Smooth muscle cell (in vitro differentiated cells): ENCODE measurements at regions not wholly inside any gene's neighbourhood (a gene's known extent, or its start where the extent isn't known, plus 50 kb on each side); places are given as distances from the start of the nearest gene placed in this dataset.

Experiments
- DNase-seq: peaks from one replicate; lab custom pipeline; 2025; ENCODE audit not compliant: unreplicated experiment; lab: John Stamatoyannopoulos, UW
- H2AFZ ChIP-seq: fragments of 200-600 bp; sonication (generic); 2 replicates; pipeline ENCODE4 v1.6.0; 2016; ENCODE audit warnings: antibody characterized with exemption, low read depth, mild to moderate bottlenecking
- H3F3A ChIP-seq: fragments of 200-600 bp; sonication (generic); 2 replicates; pipeline ENCODE4 v1.6.0; 2017; ENCODE audit warnings: antibody characterized with exemption, low read depth
- H3K27ac ChIP-seq: fragments of 200-600 bp; sonication (generic); 2 replicates; pipeline ENCODE4 v1.5.1; 2016; ENCODE audit warnings: low read depth, mild to moderate bottlenecking
- H3K27me3 ChIP-seq: fragments of 200-600 bp; sonication (generic); 2 replicates; pipeline ENCODE4 v1.6.1; 2016; ENCODE audit warnings: low read depth, mild to moderate bottlenecking
- H3K36me3 ChIP-seq: fragments of 200-600 bp; sonication (generic); 2 replicates; pipeline ENCODE4 v1.5.1; 2016; ENCODE audit warnings: low read depth
- H3K4me1 ChIP-seq: fragments of 200-600 bp; sonication (generic); 2 replicates; pipeline ENCODE4 v1.5.1; 2016; ENCODE audit warnings: low read depth
- H3K4me2 ChIP-seq: fragments of 200-600 bp; sonication (generic); 2 replicates; pipeline ENCODE4 v1.6.0; 2016; ENCODE audit warnings: mild to moderate bottlenecking
- H3K4me3 ChIP-seq: fragments of 200-600 bp; sonication (generic); 2 replicates; pipeline ENCODE4 v1.5.1; 2016; ENCODE audit warnings: mild to moderate bottlenecking
- H3K79me2 ChIP-seq: fragments of 200-600 bp; sonication (generic); 2 replicates; pipeline ENCODE4 v1.6.0; 2016; ENCODE audit warnings: low read depth, mild to moderate bottlenecking
- H3K9ac ChIP-seq: fragments of 200-600 bp; sonication (generic); 2 replicates; pipeline ENCODE4 v1.6.0; 2016; ENCODE audit warnings: low read depth
- H3K9me3 ChIP-seq: fragments of 200-600 bp; sonication (generic); replicated peaks from 2 replicates; pipeline ENCODE4 v1.5.1; 2016; ENCODE audit warnings: low read depth
- H4K20me1 ChIP-seq: fragments of 200-600 bp; sonication (generic); 2 replicates; pipeline ENCODE4 v1.6.0; 2016; ENCODE audit warnings: low read depth
- CTCF ChIP-seq: fragments of 200-600 bp; sonication (generic); IDR thresholded peaks from 2 replicates; pipeline ENCODE4 v1.5.1; 2017; ENCODE audit warnings: borderline replicate concordance, mild to moderate bottlenecking, antibody characterized with exemption; ENCODE audit not compliant: insufficient read depth, poor library complexity, severe bottlenecking
- WGBS: methylation state at CpG from one replicate; pipeline ENCODE4 v1.1.7; 2016; ENCODE audit warnings: low lambda C conversion rate; 5-methylcytosine and 5-hydroxymethylcytosine counted together

- Histone ChIP-seq H3K36me3 (no peaks in the 10 kb centered on the region), H2AFZ (no peak overlapping the region), H3K27me3 (no peaks in the 10 kb centered on the region), H3K4me1 (peaks cover 2% of the 10 kb centered on the region), H3F3A (no peaks in the 10 kb centered on the region), H3K4me3 (no peak overlapping the region), H3K27ac (no peak overlapping the region), H3K9me3 (no peaks in the 10 kb centered on the region), H3K9ac (no peak overlapping the region), H3K4me2 (no peak overlapping the region), H3K79me2 (no peaks in the 10 kb centered on the region), H4K20me1 (no peaks in the 10 kb centered on the region)
- DNase-seq, result no peak
- 73% methylated on average over 2 of the region's 2 CpGs for WGBS
- TF ChIP-seq CTCF, result no peak
These were observed 78.1 kb upstream of the AKAP13 start for GRCh38 chr15:85302271-85302670.

GRCh38 chr15:85305050-85305449 is 75.4 kb upstream of the AKAP13 start:
- DNase-seq, result no peak
- H3K27me3 ChIP-seq, result no peaks in the 10 kb centered on the region
- H2AFZ ChIP-seq, result no peak overlapping the region
- H3K9me3 ChIP-seq, result no peaks in the 10 kb centered on the region
- WGBS, result 89% methylated on average over 2 of the region's 2 CpGs
- no peaks in the 10 kb centered on the region for H3K36me3 ChIP-seq
- H3K27ac ChIP-seq, result no peak overlapping the region
- no peak overlapping the region for H3K9ac ChIP-seq
- no peaks in the 10 kb centered on the region for H3K4me1 ChIP-seq
- H3F3A ChIP-seq, result no peaks in the 10 kb centered on the region
- TF ChIP-seq CTCF, result no peak
- no peaks in the 10 kb centered on the region for H4K20me1 ChIP-seq
- H3K79me2 ChIP-seq, result no peaks in the 10 kb centered on the region
- no peak overlapping the region for H3K4me2 ChIP-seq
- H3K4me3 ChIP-seq, result no peak overlapping the region

GRCh38 chr15:85306946-85307686 is 73.3 kb upstream of the AKAP13 start:
- Histone ChIP-seq H3K9me3 (no peaks in the 10 kb centered on the region), H2AFZ (no peak overlapping the region), H3K9ac (no peak overlapping the region), H3K4me1 (no peaks in the 10 kb centered on the region), H3K79me2 (no peaks in the 10 kb centered on the region), H3K36me3 (no peaks in the 10 kb centered on the region), H3K4me2 (no peak overlapping the region), H3K27me3 (no peaks in the 10 kb centered on the region), H4K20me1 (no peaks in the 10 kb centered on the region), H3K4me3 (no peak overlapping the region), H3K27ac (no peak overlapping the region), H3F3A (no peaks in the 10 kb centered on the region)
- WGBS, result 84% methylated on average over 5 of the region's 5 CpGs
- no peak for TF ChIP-seq CTCF
- DNase-seq, result no peak

- Histone ChIP-seq H3K36me3 (no peaks in the 10 kb centered on the region), H2AFZ (no peak overlapping the region), H3K27me3 (no peaks in the 10 kb centered on the region), H3K4me1 (no peaks in the 10 kb centered on the region), H3K9me3 (no peaks in the 10 kb centered on the region), H3K27ac (no peak overlapping the region), H3K79me2 (no peaks in the 10 kb centered on the region), H3K4me2 (no peak overlapping the region), H3K4me3 (no peak overlapping the region), H3F3A (no peaks in the 10 kb centered on the region), H3K9ac (no peak overlapping the region), H4K20me1 (no peaks in the 10 kb centered on the region)
- 83% methylated on average over 2 of the region's 2 CpGs for WGBS
- no peak for TF ChIP-seq CTCF
- no peak for DNase-seq
These were observed 72.7 kb upstream of the AKAP13 start for GRCh38 chr15:85307687-85308045.
